Thoracic aorta (tissue), 2 donors: ENCODE measurements at regions not wholly inside any gene's neighbourhood (a gene's known extent, or its start where the extent isn't known, plus 50 kb on each side); places are given as distances from the start of the nearest gene placed in this dataset.

Experiments
- ATAC-seq: fragments of 150-250 bp; one replicate; pipeline ENCODE4 v1.8.0; 2017; ENCODE audit warnings: low read depth; ENCODE audit not compliant: insufficient number of reproducible peaks, low FRiP score
- DNase-seq: peaks from one replicate; pipeline ENCODE4 v3.0.0-alpha.2; 2020; ENCODE audit warnings: low spot score
- H3K27ac ChIP-seq, 2 donors: fragments of 200-600 bp; sonication (generic); 1 replicate in 1 of 2; 2 replicates in 1 of 2; pipeline ENCODE4 v1.5.1; 2016; ENCODE audit warnings: mild to moderate bottlenecking in 2 of 2, moderate library complexity in 2 of 2
- H3K27me3 ChIP-seq: fragments of 200-600 bp; sonication (generic); replicated peaks from 2 replicates; pipeline ENCODE4 v1.6.0; 2016; ENCODE audit warnings: mild to moderate bottlenecking; ENCODE audit not compliant: insufficient read depth
- H3K36me3 ChIP-seq: fragments of 200-600 bp; sonication (generic); one replicate; pipeline ENCODE4 v1.5.1; 2016
- H3K4me1 ChIP-seq, 2 donors: fragments of 200-600 bp; sonication (generic); 1 replicate in 1 of 2; 2 replicates in 1 of 2; pipeline versions ENCODE4 v1.5.1 to v1.6.0; 2016; ENCODE audit warnings: low read depth in 2 of 2, mild to moderate bottlenecking in 1 of 2; ENCODE audit not compliant: control insufficient read depth in 1 of 2
- H3K4me3 ChIP-seq: fragments of 200-600 bp; sonication (generic); 2 replicates; pipeline ENCODE4 v1.5.1; 2016; ENCODE audit warnings: mild to moderate bottlenecking
- H3K9me3 ChIP-seq: fragments of 200-600 bp; sonication (generic); 2 replicates; pipeline ENCODE4 v1.5.1; 2016
- TF ChIP-seq, protein P1 (sequence below): fragments of 200-600 bp; sonication (generic); IDR thresholded peaks from one replicate; pipeline ENCODE4 v1.5.1; 2019; ENCODE audit warnings: antibody characterized with exemption

DNA sequence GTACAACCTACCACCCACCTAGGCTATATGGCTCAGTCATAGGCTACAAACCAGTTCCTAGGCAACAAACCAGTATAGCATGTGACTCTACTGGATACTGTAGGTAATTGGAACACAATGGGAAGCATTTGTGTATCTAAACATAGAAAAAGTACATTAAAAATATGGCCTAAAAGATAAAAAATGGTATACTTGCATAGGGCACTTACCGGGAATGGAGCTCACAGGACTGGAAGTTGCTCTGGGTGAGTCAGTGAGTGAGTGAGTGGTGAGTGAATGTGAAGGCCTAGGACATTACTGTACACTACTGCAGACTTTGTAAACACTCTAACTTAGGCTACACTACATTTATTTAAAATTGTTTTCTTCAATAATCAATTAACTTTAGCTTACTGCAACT lies 139.2 kb upstream of the RBPJ start:
- DNase-seq = no peak
- no peaks in the 10 kb centered on the region for H3K9me3 ChIP-seq
- no peak overlapping the region for H3K4me3 ChIP-seq
- H3K36me3 ChIP-seq = no peaks in the 10 kb centered on the region
- no peak for ATAC-seq
- TF ChIP-seq, protein P1, sequence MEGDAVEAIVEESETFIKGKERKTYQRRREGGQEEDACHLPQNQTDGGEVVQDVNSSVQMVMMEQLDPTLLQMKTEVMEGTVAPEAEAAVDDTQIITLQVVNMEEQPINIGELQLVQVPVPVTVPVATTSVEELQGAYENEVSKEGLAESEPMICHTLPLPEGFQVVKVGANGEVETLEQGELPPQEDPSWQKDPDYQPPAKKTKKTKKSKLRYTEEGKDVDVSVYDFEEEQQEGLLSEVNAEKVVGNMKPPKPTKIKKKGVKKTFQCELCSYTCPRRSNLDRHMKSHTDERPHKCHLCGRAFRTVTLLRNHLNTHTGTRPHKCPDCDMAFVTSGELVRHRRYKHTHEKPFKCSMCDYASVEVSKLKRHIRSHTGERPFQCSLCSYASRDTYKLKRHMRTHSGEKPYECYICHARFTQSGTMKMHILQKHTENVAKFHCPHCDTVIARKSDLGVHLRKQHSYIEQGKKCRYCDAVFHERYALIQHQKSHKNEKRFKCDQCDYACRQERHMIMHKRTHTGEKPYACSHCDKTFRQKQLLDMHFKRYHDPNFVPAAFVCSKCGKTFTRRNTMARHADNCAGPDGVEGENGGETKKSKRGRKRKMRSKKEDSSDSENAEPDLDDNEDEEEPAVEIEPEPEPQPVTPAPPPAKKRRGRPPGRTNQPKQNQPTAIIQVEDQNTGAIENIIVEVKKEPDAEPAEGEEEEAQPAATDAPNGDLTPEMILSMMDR = no peak
- no peaks in the 10 kb centered on the region for H3K27me3 ChIP-seq
- no peak overlapping the region for H3K27ac ChIP-seq
- no peaks in the 10 kb centered on the region for H3K4me1 ChIP-seq

- no peaks in the 10 kb centered on the region for H3K27me3 ChIP-seq
- ATAC-seq = no peak
These were observed 137.8 kb upstream of the RBPJ start for GRCh38 chr4:26183017-26183416.

GRCh38 chr4:26185436-26185835 lies 135.4 kb upstream of the RBPJ start:
- Histone ChIP-seq H3K4me3 (no peak overlapping the region), H3K36me3 (no peaks in the 10 kb centered on the region), H3K4me1 (no peaks in the 10 kb centered on the region), H3K9me3 (no peaks in the 10 kb centered on the region), H3K27me3 (no peaks in the 10 kb centered on the region), H3K27ac (no peak overlapping the region)
- ATAC-seq = no peak
- TF ChIP-seq, protein P1 = no peak
- no peak for DNase-seq

More at GRCh38 chr4:26183017-26183416, 137.8 kb upstream of the RBPJ start:
- Histone ChIP-seq H3K9me3 (no peaks in the 10 kb centered on the region), H3K36me3 (no peaks in the 10 kb centered on the region), H3K4me3 (no peak overlapping the region), H3K4me1 (no peaks in the 10 kb centered on the region), H3K27ac (no peak overlapping the region)
- TF ChIP-seq, protein P1 = no peak
- DNase-seq = no peak

- Histone ChIP-seq H3K27me3 (no peaks in the 10 kb centered on the region), H3K4me3 (no peak overlapping the region), H3K36me3 (no peaks in the 10 kb centered on the region), H3K27ac (no peak overlapping the region), H3K4me1 (no peaks in the 10 kb centered on the region), H3K9me3 (no peaks in the 10 kb centered on the region)
- ATAC-seq (no peak), DNase-seq (no peak)
- TF ChIP-seq, protein P1 = no peak
These were observed 129.5 kb upstream of the RBPJ start for GRCh38 chr4:26191353-26191752.

- ATAC-seq = no peak
- Histone ChIP-seq H3K27ac (no peak overlapping the region), H3K4me3 (no peak overlapping the region), H3K27me3 (no peaks in the 10 kb centered on the region), H3K36me3 (no peaks in the 10 kb centered on the region), H3K9me3 (no peaks in the 10 kb centered on the region), H3K4me1 (no peaks in the 10 kb centered on the region)
- no peak for DNase-seq
- TF ChIP-seq, protein P1 = no peak
These were observed 127.6 kb upstream of the RBPJ start for GRCh38 chr4:26192899-26193869.
